ENCODE measurements at regions not wholly inside any gene's neighbourhood (a gene's known extent, or its start where the extent isn't known, plus 50 kb on each side); places are given as distances from the start of the nearest gene placed in this dataset.

GRCh38 chr10:57628592-57629284, 639.0 kb downstream of the IPMK start:
- TF ChIP-seq CTCF (IDR thresholded peaks at IDR 0.05) (no peak), EP300 (IDR thresholded peaks at IDR 0.05) (no peak), POLR2A (IDR thresholded peaks at IDR 0.05) (no peak), POLR2AphosphoS5 (IDR thresholded peaks at IDR 0.05) (no peak)

Data from sigmoid colon (tissue), 4 donors.